RWPE2 (cell line): ENCODE measurements at regions not wholly inside any gene's neighbourhood (a gene's known extent, or its start where the extent isn't known, plus 50 kb on each side); places are given as distances from the start of the nearest gene placed in this dataset.

Experiments used
- ATAC-seq: fragments of 200-7000 bp; cut with Tn5 transposase; 3 replicates; pipeline ENCODE4 v1.9.1; 2021; ENCODE audit warnings: low read depth
- DNase-seq: peaks from one replicate; pipeline ENCODE4 v3.0.0-alpha.2; 2020; ENCODE audit warnings: low spot score
- H3K27ac ChIP-seq: fragments of 450-650 bp; 2 replicates; pipeline ENCODE4 v1.5.1; 2017; ENCODE audit warnings: mild to moderate bottlenecking; ENCODE audit not compliant: poor library complexity, severe bottlenecking
- H3K27me3 ChIP-seq: fragments of 250-450 bp; sonication (Bioruptor Pico); 2 replicates; pipeline ENCODE4 v1.5.1; 2021; ENCODE audit warnings: mild to moderate bottlenecking, moderate library complexity; ENCODE audit not compliant: insufficient read depth, poor library complexity, severe bottlenecking
- H3K36me3 ChIP-seq: fragments of 250-450 bp; sonication (Bioruptor Pico); 2 replicates; pipeline ENCODE4 v1.5.1; 2020; ENCODE audit warnings: low read depth, mild to moderate bottlenecking, moderate library complexity
- H3K4me1 ChIP-seq: fragments of 250-450 bp; sonication (Bioruptor Pico); 2 replicates; pipeline ENCODE4 v1.5.1; 2021; ENCODE audit warnings: mild to moderate bottlenecking, moderate library complexity; ENCODE audit not compliant: insufficient read depth, poor library complexity, severe bottlenecking
- H3K4me3 ChIP-seq: fragments of 250-450 bp; sonication (Bioruptor Pico); 2 replicates; pipeline ENCODE4 v1.5.1; 2021; ENCODE audit warnings: mild to moderate bottlenecking, moderate library complexity; ENCODE audit not compliant: severe bottlenecking
- H3K9me3 ChIP-seq: fragments of 250-450 bp; sonication (Bioruptor Pico); 2 replicates; pipeline ENCODE4 v1.5.1; 2021; ENCODE audit warnings: mild to moderate bottlenecking, moderate library complexity; ENCODE audit not compliant: severe bottlenecking
- TF ChIP-seq, protein P1 (sequence below): fragments of 450-650 bp; IDR thresholded peaks from one replicate; pipeline ENCODE4 v1.5.1; 2017; ENCODE audit warnings: mild to moderate bottlenecking, moderate library complexity; ENCODE audit not compliant: poor library complexity, severe bottlenecking

DNA sequence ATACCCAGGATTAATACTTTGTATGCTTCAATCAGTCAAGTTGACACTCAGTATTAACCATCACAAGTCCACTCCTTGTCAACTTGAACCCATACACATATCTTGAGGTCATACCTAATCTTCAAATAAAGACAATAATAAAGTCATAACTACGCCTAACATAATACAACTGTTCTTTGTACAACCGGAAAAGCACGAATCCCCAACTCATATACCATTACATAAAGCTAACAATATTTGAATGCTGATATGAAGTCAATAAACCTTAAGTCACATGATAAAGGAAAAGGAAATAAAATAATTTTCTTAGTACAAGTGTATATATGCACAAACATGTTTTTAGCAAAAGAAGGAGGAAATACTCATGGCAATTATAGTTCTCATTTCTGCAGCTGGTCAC, 770.6 kb upstream of the GYPC start:
- DNase-seq (no peak), ATAC-seq (no peak)
- H3K4me3 ChIP-seq: no peak overlapping the region
- no peak overlapping the region for H3K27ac ChIP-seq
- TF ChIP-seq, protein P1, sequence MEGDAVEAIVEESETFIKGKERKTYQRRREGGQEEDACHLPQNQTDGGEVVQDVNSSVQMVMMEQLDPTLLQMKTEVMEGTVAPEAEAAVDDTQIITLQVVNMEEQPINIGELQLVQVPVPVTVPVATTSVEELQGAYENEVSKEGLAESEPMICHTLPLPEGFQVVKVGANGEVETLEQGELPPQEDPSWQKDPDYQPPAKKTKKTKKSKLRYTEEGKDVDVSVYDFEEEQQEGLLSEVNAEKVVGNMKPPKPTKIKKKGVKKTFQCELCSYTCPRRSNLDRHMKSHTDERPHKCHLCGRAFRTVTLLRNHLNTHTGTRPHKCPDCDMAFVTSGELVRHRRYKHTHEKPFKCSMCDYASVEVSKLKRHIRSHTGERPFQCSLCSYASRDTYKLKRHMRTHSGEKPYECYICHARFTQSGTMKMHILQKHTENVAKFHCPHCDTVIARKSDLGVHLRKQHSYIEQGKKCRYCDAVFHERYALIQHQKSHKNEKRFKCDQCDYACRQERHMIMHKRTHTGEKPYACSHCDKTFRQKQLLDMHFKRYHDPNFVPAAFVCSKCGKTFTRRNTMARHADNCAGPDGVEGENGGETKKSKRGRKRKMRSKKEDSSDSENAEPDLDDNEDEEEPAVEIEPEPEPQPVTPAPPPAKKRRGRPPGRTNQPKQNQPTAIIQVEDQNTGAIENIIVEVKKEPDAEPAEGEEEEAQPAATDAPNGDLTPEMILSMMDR: no peak
- H3K4me1 ChIP-seq: no peaks in the 10 kb centered on the region
- no peaks in the 10 kb centered on the region for H3K36me3 ChIP-seq
- no peaks in the 10 kb centered on the region for H3K9me3 ChIP-seq
- H3K27me3 ChIP-seq: no peaks in the 10 kb centered on the region

DNA sequence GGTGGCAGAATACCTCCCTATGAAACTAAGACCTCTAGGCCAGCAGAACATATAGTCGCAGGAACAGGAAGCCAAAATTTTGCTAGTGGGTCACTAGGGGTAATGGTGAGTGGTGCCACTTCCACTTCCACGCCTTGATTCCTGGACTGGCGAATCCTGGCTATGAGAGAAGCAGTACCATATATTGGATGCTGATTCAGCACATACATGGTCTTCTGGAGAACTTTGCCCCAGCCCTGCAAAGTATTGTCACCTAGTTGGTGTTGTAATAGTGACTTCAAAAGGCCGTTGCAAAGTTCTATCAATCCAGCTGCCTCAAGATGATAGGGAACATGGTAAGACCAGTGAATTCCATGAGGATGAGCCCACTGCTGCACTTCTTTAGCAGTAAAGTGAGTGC, 769.8 kb upstream of the GYPC start:
- Histone ChIP-seq H3K27me3 (no peaks in the 10 kb centered on the region), H3K9me3 (no peaks in the 10 kb centered on the region), H3K27ac (no peak overlapping the region), H3K36me3 (no peaks in the 10 kb centered on the region), H3K4me3 (no peak overlapping the region), H3K4me1 (no peaks in the 10 kb centered on the region)
- no peak for ATAC-seq
- TF ChIP-seq, protein P1: no peak
- DNase-seq: no peak

DNA sequence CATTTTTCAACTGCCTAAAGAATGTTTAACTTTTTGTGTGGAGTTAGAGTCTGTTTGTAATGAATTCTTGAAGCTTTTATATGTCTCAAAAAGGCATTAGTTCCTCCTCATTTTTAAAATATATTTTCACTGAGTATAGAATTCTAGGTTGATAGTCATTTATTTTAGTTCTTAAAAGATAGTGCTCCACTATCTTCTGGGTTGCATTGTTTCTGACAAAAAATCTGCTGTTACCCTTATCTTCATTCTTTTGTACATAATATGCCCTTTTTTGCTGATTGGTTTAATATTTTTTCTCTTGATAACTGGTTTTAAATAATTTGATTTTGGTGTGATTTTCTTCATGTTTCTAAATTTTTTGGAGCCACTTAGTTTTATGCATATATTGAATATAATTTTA, 754.7 kb upstream of the GYPC start:
- Histone ChIP-seq H3K27me3 (no peaks in the 10 kb centered on the region), H3K27ac (no peak overlapping the region), H3K4me1 (no peaks in the 10 kb centered on the region), H3K36me3 (no peaks in the 10 kb centered on the region), H3K4me3 (no peak overlapping the region), H3K9me3 (no peaks in the 10 kb centered on the region)
- TF ChIP-seq, protein P1: no peak
- DNase-seq: no peak
- ATAC-seq: no peak

DNA sequence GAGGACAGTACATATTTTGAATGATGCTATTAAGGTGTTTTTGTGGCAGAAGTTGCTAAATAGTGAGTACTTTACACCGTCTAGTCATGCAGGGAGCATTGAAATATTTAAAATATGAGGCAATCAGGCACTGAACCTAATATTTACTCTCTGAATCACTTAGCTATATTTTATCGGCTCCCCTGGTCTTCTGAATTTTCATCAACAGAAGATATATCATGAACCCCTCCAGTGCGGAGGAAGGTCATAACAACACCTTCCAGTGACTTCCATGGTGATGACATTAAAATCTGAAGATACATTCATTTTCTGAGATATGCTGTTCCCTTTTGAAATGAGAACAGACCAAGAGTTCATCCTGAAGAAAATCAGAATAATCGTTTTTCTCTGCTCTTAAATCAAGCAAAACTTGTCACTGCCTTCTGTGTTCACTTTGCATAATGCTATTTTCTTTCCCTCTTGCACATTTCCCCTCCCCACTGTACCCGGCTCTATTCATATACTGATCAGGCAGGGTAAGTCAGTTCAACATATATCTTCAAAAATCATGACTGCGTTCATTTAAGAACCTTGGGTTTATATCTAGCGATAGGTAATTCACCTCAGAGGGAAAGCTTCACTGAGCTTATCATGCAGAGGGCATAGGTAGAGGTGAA, 729.9 kb upstream of the GYPC start:
- Histone ChIP-seq H3K27ac (no peak overlapping the region), H3K4me3 (no peak overlapping the region)
- TF ChIP-seq, protein P1: no peak

DNA sequence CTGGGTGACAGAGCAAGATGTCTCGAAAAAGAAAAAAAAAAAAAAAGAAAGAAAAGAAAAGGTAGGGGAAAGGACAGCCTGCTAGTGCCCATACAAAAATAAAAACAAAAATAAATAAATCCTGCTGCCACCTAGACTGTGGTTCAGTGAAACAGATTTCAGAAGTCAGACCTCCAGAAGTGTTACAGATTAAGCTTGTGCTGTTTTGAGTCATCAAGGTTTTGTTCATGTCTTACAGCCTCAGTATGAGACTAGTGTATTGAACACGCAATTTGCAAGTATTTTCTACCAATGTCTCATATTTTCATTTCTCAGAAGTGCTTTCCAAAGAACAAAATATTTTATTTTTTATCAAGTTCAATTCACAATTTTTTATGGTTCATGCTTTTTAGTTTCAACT, 720.4 kb upstream of the GYPC start:
- H3K36me3 ChIP-seq: no peaks in the 10 kb centered on the region
- no peaks in the 10 kb centered on the region for H3K27me3 ChIP-seq
- DNase-seq (no peak), ATAC-seq (no peak)
- H3K4me3 ChIP-seq: no peak overlapping the region
- no peaks in the 10 kb centered on the region for H3K9me3 ChIP-seq
- no peaks in the 10 kb centered on the region for H3K4me1 ChIP-seq
- H3K27ac ChIP-seq: no peak overlapping the region
- TF ChIP-seq, protein P1: no peak

More for the DNA sequence above, 729.9 kb upstream of the GYPC start:
- no peaks in the 10 kb centered on the region for H3K36me3 ChIP-seq
- no peak for DNase-seq
- H3K27me3 ChIP-seq: peaks cover 3% of the 10 kb centered on the region
- 0 out of 3 replicates have a peak, but pooled peaks have one; percentile 17 for ATAC-seq
- no peaks in the 10 kb centered on the region for H3K4me1 ChIP-seq
- H3K9me3 ChIP-seq: no peaks in the 10 kb centered on the region
